VCaP (cell line): ENCODE measurements at regions not wholly inside any gene's neighbourhood (a gene's known extent, or its start where the extent isn't known, plus 50 kb on each side); places are given as distances from the start of the nearest gene placed in this dataset.

Experiments
- H3K27ac ChIP-seq: fragments of 450-650 bp; 2 replicates; pipeline ENCODE4 v1.5.1; 2017
- TF ChIP-seq, protein P1 (sequence below): fragments of 450-650 bp; conservative IDR thresholded peaks from 2 replicates; pipeline ENCODE4 v1.5.1; 2017; ENCODE audit warnings: mild to moderate bottlenecking, moderate library complexity

DNA sequence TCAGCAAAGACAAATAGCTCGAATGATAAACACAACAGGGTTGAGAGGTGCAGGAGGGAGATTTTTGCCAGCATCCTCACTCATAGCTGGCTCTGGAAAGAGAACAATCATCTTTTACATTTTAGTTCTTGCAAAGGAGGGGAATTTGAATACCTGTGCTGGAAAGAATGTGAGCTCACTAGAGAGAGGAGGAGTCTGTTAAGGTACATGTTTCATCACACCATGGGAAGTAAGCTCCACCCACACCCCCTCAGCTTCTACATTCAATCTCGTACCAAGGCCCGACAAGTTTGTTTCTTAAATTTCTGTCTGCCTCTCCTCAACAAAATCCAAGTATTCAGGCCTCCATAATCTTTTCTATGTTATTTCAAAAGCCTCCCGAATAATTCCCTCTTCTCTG is 254.6 kb downstream of the BRINP1 start:
- TF ChIP-seq, protein P1, sequence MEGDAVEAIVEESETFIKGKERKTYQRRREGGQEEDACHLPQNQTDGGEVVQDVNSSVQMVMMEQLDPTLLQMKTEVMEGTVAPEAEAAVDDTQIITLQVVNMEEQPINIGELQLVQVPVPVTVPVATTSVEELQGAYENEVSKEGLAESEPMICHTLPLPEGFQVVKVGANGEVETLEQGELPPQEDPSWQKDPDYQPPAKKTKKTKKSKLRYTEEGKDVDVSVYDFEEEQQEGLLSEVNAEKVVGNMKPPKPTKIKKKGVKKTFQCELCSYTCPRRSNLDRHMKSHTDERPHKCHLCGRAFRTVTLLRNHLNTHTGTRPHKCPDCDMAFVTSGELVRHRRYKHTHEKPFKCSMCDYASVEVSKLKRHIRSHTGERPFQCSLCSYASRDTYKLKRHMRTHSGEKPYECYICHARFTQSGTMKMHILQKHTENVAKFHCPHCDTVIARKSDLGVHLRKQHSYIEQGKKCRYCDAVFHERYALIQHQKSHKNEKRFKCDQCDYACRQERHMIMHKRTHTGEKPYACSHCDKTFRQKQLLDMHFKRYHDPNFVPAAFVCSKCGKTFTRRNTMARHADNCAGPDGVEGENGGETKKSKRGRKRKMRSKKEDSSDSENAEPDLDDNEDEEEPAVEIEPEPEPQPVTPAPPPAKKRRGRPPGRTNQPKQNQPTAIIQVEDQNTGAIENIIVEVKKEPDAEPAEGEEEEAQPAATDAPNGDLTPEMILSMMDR: no peak
- H3K27ac ChIP-seq: no peak overlapping the region
